GM23248 (cell line): ENCODE measurements at regions not wholly inside any gene's neighbourhood (a gene's known extent, or its start where the extent isn't known, plus 50 kb on each side); places are given as distances from the start of the nearest gene placed in this dataset.
A peak's percentile ranks its signal among the peaks of the same experiment; 100 is the strongest.

Experiments
- DNase-seq: peaks from one replicate; pipeline ENCODE4 v3.0.0-alpha.2; 2015
- H2AFZ ChIP-seq: fragments of 200-600 bp; sonication (generic); 2 replicates; pipeline ENCODE4 v1.6.1; 2016; ENCODE audit warnings: antibody characterized with exemption
- H3F3A ChIP-seq: fragments of 200-600 bp; sonication (generic); 2 replicates; pipeline ENCODE4 v1.6.1; 2016; ENCODE audit warnings: mild to moderate bottlenecking, antibody characterized with exemption, mixed run types; ENCODE audit not compliant: insufficient read depth
- H3K27ac ChIP-seq: fragments of 200-600 bp; sonication (generic); 2 replicates; pipeline ENCODE4 v1.5.1; 2016; ENCODE audit warnings: mild to moderate bottlenecking
- H3K27me3 ChIP-seq: fragments of 200-600 bp; sonication (generic); replicated peaks from 2 replicates; pipeline ENCODE4 v1.6.1; 2016; ENCODE audit warnings: mild to moderate bottlenecking; ENCODE audit not compliant: insufficient read depth
- H3K36me3 ChIP-seq: fragments of 200-600 bp; sonication (generic); 2 replicates; pipeline ENCODE4 v1.6.1; 2016; ENCODE audit warnings: low read depth, mild to moderate bottlenecking
- H3K4me1 ChIP-seq: fragments of 200-600 bp; sonication (generic); 2 replicates; pipeline ENCODE4 v1.6.1; 2016; ENCODE audit warnings: mild to moderate bottlenecking; ENCODE audit not compliant: insufficient read depth
- H3K4me2 ChIP-seq: fragments of 200-600 bp; sonication (generic); one replicate; pipeline ENCODE4 v1.6.1; 2016; ENCODE audit warnings: mild to moderate bottlenecking; ENCODE audit not compliant: unreplicated experiment
- H3K4me3 ChIP-seq: fragments of 200-600 bp; sonication (generic); 2 replicates; pipeline ENCODE4 v1.5.1; 2016; ENCODE audit warnings: mild to moderate bottlenecking
- H3K79me2 ChIP-seq: fragments of 200-600 bp; sonication (generic); 2 replicates; pipeline ENCODE4 v1.6.1; 2016; ENCODE audit warnings: mild to moderate bottlenecking; ENCODE audit not compliant: insufficient read depth
- H3K9ac ChIP-seq: fragments of 200-600 bp; sonication (generic); 2 replicates; pipeline ENCODE4 v1.6.1; 2016; ENCODE audit warnings: mild to moderate bottlenecking
- H3K9me2 ChIP-seq: fragments of 200-600 bp; sonication (generic); 2 replicates; pipeline ENCODE4 v1.6.1; 2016; ENCODE audit warnings: mixed run types, mild to moderate bottlenecking, moderate library complexity; ENCODE audit not compliant: insufficient read depth
- H3K9me3 ChIP-seq: fragments of 200-600 bp; sonication (generic); one replicate; pipeline ENCODE4 v1.6.1; 2017; ENCODE audit warnings: low read depth
- H4K20me1 ChIP-seq: fragments of 200-600 bp; sonication (generic); 2 replicates; pipeline ENCODE4 v1.6.0; 2016; ENCODE audit not compliant: insufficient read depth
- EZH2 ChIP-seq: fragments of 200-600 bp; sonication (generic); IDR thresholded peaks from 2 replicates; pipeline ENCODE4 v1.6.1; 2018; ENCODE audit warnings: antibody characterized with exemption, mild to moderate bottlenecking; ENCODE audit not compliant: insufficient read depth, poor library complexity, severe bottlenecking
- EZH2phosphoT487 ChIP-seq: fragments of 200-600 bp; sonication (generic); IDR thresholded peaks from 2 replicates; pipeline ENCODE4 v1.6.1; 2018; ENCODE audit warnings: antibody characterized with exemption, moderate library complexity, mild to moderate bottlenecking, low read depth; ENCODE audit not compliant: insufficient read depth
- WGBS, 2 experiments: methylation state at CpG; one replicate each; pipeline ENCODE4 v1.1.6; 2015 to 2017; ENCODE audit warnings: low lambda C conversion rate in 2 of 2, low coverage in 1 of 2; ENCODE audit errors: missing lambda C conversion rate in 2 of 2; 5-methylcytosine and 5-hydroxymethylcytosine counted together
- in situ Hi-C: fragments of 300-500 bp; cut with MboI; formaldehyde crosslinking; loops from 2 replicates; pipeline ENCODE4 v1.15.0; 2020

DNA sequence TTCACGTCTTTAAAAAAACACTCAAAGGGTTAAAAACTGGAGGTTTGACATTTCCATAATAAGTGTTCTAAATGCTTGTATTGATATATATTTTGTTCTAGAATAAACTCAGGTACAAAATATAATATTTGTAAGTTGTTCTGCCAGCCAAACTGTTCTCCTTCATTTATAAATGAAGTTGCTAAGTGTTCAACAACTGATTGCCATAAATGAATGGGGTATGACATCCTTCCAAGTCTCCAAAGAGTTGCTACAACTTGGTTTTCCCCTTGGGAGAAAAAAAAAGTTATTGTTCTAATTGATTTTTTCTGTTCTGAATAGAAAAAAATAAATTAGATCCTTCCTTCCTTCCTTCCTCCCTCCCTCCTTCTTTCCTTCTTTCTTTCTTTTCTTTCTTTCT is 65.4 kb upstream of the BLID start:
- Histone ChIP-seq H3K27ac (peak overlapping the region; percentile 89), H3K27me3 (no peaks in the 10 kb centered on the region), H3K9me3 (no peaks in the 10 kb centered on the region), H3K36me3 (peaks cover 33% of the 10 kb centered on the region), H3K4me1 (peaks cover 56% of the 10 kb centered on the region), H3K9ac (peak overlapping the region; percentile 11), H4K20me1 (no peaks in the 10 kb centered on the region), H3F3A (peaks cover 96% of the 10 kb centered on the region), H3K4me2 (peak overlapping the region; percentile 47), H3K9me2 (no peaks in the 10 kb centered on the region), H2AFZ (no peak overlapping the region), H3K4me3 (no peak overlapping the region), H3K79me2 (peaks cover 86% of the 10 kb centered on the region)
- in situ Hi-C loops, result no loop called here
- DNase-seq, result peak; percentile 41
- TF ChIP-seq EZH2, result no peak
- no peak for TF ChIP-seq EZH2phosphoT487
- WGBS, 2 experiments, result 7 to 17% methylated on average over 1 of the region's 1 CpG

DNA sequence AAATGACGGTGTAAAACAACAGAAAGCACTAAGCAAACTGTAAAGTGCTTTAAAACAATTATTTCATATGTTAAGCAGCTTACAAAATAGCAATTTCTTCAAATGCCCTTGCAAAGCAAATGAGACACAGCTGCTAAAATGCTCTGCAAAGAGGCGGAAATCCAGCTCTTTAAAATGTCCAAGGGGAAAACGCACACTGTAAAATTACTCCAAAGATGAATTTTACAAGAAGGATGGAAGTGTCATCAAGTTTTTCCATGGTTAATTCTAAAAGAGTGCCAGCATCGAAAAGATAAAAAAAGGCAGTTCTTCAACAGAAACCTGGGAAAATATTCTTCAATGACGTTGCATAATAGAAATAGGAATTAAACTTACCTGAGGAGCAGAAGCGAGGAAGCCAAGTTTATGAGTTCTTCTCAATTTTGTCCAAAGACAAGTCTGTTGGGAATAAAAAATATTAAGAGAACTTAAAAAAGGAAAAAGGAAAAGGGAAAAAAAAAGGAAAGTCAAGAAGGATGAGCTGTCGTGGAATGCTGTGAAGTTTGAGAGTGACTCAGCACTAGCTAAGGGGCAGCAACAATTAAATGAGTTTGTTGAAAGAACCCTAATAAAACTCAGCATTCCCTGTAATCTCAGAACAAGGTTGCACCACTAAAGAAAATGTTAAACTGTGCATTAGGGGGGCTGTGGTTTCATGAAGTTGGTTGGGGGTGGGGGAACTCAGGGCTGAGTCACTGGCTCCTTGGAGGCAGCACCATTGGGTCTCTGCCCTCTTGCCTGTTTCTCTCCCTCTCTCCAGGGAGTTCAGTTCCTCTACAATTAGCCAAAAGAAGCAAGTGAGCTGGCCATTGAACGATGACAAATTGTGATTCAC is 64.2 kb upstream of the BLID start:
- Histone ChIP-seq H3K27me3 (no peaks in the 10 kb centered on the region), H3K9ac (peak overlapping the region; percentile 92), H3K4me2 (peak overlapping the region; percentile 96), H3K27ac (peak overlapping the region; percentile 89), H3K9me2 (no peaks in the 10 kb centered on the region), H3K36me3 (peaks cover 33% of the 10 kb centered on the region), H4K20me1 (no peaks in the 10 kb centered on the region), H3K4me3 (peak overlapping the region; percentile 89), H3K4me1 (peaks cover 63% of the 10 kb centered on the region), H3K9me3 (no peaks in the 10 kb centered on the region), H3K79me2 (peaks cover 87% of the 10 kb centered on the region), H3F3A (peaks cover 96% of the 10 kb centered on the region), H2AFZ (no peak overlapping the region)
- TF ChIP-seq EZH2 (no peak), EZH2phosphoT487 (peak; percentile 94)
- DNase-seq, result peak; percentile 98
- in situ Hi-C loops, result no loop called here
- WGBS, 2 experiments, result 1% methylated on average over 8 of the region's 8 CpGs

DNA sequence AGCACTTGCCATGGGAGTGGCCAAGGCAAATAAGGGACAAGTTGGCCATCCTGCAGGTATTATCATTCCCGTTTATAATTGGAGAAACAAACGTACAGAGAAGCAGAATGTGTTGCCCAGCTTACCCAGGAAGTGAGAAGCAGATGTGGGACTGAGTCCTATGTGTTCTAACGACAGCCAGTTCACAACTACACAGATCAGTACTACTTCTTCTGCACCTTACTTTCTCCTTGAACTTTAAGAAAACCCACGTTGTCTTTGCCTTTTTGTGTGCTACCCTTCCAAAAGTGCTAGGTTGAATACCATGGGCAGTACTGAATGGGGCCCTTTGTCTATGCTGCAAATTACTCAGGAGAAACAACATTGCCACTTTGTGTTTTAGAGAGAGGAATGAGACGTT is 62.8 kb upstream of the BLID start:
- H3K4me3 ChIP-seq, result peak overlapping the region; percentile 89
- H3K4me1 ChIP-seq, result peaks cover 66% of the 10 kb centered on the region
- peak; percentile 32 for DNase-seq
- H3K27ac ChIP-seq, result peak overlapping the region; percentile 89
- H3K9me2 ChIP-seq, result no peaks in the 10 kb centered on the region
- H3K79me2 ChIP-seq, result peaks cover 87% of the 10 kb centered on the region
- in situ Hi-C loops, result no loop called here
- H3F3A ChIP-seq, result peaks cover 94% of the 10 kb centered on the region
- TF ChIP-seq EZH2 (no peak), EZH2phosphoT487 (no peak)
- peaks cover 44% of the 10 kb centered on the region for H3K36me3 ChIP-seq
- peak overlapping the region; percentile 96 for H3K4me2 ChIP-seq
- H3K27me3 ChIP-seq, result no peaks in the 10 kb centered on the region
- H4K20me1 ChIP-seq, result no peaks in the 10 kb centered on the region
- H2AFZ ChIP-seq, result no peak overlapping the region
- no peaks in the 10 kb centered on the region for H3K9me3 ChIP-seq
- WGBS, 2 experiments, result 7 to 11% methylated on average over 5 of the region's 5 CpGs
- peak overlapping the region; percentile 92 for H3K9ac ChIP-seq

DNA sequence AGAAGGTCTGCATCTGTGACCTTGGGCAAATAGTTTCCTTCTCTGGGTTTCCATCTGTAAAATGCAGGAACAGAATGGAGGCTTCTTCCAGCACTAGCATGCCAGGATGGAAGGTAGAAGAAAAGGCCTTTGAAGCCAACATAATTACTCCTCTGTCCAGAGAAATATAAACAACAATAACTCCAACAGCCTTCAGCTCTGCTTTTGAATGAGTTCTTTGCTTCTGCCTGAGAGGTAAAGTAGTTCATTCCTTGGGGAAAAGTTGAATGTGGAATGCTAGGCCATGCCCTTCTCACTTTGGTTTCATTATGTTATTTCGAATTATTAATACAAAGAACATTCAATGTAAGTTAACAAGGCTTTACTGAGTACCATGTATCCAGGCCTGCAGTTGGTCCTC is 61.2 kb upstream of the BLID start:
- in situ Hi-C loops, result no loop called here
- no peaks in the 10 kb centered on the region for H3K9me2 ChIP-seq
- 87 to 93% methylated on average over 1 of the region's 1 CpG for WGBS, 2 experiments
- peak overlapping the region; percentile 92 for H3K9ac ChIP-seq
- H3K27me3 ChIP-seq, result no peaks in the 10 kb centered on the region
- H3K9me3 ChIP-seq, result no peaks in the 10 kb centered on the region
- no peak overlapping the region for H2AFZ ChIP-seq
- no peak for TF ChIP-seq EZH2phosphoT487
- no peak for TF ChIP-seq EZH2
- H3K4me1 ChIP-seq, result peaks cover 71% of the 10 kb centered on the region
- H3K4me2 ChIP-seq, result peak overlapping the region; percentile 96
- DNase-seq, result no peak
- H3F3A ChIP-seq, result peaks cover 94% of the 10 kb centered on the region
- peaks cover 51% of the 10 kb centered on the region for H3K36me3 ChIP-seq
- peak overlapping the region; percentile 89 for H3K27ac ChIP-seq
- H3K79me2 ChIP-seq, result peaks cover 87% of the 10 kb centered on the region
- H4K20me1 ChIP-seq, result no peaks in the 10 kb centered on the region
- H3K4me3 ChIP-seq, result peak overlapping the region; percentile 89
